ENCODE measurements at regions not wholly inside any gene's neighbourhood (a gene's known extent, or its start where the extent isn't known, plus 50 kb on each side); places are given as distances from the start of the nearest gene placed in this dataset.

DNA sequence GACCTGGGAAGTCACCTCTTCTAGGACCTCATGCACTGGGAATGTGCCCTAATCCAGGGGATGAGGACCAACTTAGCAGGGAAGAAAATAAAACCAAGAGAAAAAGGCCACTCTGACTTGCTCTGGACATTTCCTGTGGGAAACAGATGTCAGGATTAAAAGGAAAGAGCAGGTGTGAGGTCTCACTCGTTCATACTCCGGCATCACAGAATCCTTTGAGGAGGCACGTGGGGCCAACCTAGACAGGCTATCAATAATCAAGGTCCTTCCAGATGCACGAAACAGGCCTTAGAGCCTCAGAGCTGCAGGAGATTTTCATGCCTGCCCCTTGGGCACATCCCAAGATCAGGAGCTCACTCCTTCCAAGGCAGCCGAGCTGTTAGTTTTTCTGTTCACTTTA is 321.5 kb upstream of the CCL2 start:
- ATAC-seq, result no peak

DNA sequence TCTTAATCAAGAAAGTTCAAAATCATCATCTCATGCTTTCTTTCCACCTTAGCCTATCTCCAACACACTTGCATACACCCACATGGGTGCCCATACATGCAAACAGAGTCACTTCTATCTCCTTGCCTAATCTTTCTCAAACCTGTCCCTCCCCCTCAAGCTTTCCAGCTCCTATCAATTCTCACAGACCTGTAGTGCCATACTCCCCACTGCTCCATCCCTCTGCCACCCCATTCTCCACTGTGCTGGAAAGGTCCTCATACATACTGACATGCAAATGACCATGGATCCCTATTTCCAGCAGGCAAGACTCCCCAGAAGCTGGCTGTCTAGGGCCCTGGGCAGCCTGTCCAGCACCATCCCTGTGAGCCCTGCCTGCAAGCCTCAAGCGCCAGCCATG is 320.4 kb upstream of the CCL2 start:
- Histone ChIP-seq H3K36me3 (no peaks in the 10 kb centered on the region), H3K27ac (no peak overlapping the region), H3K27me3 (peaks cover 37% of the 10 kb centered on the region), H3K9me3 (no peaks in the 10 kb centered on the region), H3K4me1 (no peaks in the 10 kb centered on the region), H3K4me3 (no peak overlapping the region)
- WGBS, 2 donors (ENCODE audit: low coverage in 1 of 2), result 67 to 100% methylated on average over 1 of the region's 1 CpG
- no peak for ATAC-seq
- TF ChIP-seq, protein P1, sequence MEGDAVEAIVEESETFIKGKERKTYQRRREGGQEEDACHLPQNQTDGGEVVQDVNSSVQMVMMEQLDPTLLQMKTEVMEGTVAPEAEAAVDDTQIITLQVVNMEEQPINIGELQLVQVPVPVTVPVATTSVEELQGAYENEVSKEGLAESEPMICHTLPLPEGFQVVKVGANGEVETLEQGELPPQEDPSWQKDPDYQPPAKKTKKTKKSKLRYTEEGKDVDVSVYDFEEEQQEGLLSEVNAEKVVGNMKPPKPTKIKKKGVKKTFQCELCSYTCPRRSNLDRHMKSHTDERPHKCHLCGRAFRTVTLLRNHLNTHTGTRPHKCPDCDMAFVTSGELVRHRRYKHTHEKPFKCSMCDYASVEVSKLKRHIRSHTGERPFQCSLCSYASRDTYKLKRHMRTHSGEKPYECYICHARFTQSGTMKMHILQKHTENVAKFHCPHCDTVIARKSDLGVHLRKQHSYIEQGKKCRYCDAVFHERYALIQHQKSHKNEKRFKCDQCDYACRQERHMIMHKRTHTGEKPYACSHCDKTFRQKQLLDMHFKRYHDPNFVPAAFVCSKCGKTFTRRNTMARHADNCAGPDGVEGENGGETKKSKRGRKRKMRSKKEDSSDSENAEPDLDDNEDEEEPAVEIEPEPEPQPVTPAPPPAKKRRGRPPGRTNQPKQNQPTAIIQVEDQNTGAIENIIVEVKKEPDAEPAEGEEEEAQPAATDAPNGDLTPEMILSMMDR (IDR thresholded peaks at IDR 0.05), result no peak
- TF ChIP-seq EP300 (IDR thresholded peaks at IDR 0.05), result no peak
- no peak for TF ChIP-seq POLR2AphosphoS5 (IDR thresholded peaks at IDR 0.05)
- TF ChIP-seq POLR2A (IDR thresholded peaks at IDR 0.05), result no peak

More for the DNA sequence above, 321.5 kb upstream of the CCL2 start:
- Histone ChIP-seq H3K36me3 (no peaks in the 10 kb centered on the region), H3K4me1 (no peaks in the 10 kb centered on the region), H3K4me3 (no peak overlapping the region), H3K27me3 (peaks cover 47% of the 10 kb centered on the region), H3K9me3 (no peaks in the 10 kb centered on the region), H3K27ac (no peak overlapping the region)
- 9 to 10% methylated on average over 2 to 5 of the region's 5 CpGs for WGBS, 2 donors (ENCODE audit: low coverage in 1 of 2)
- TF ChIP-seq POLR2A (IDR thresholded peaks at IDR 0.05) (no peak), POLR2AphosphoS5 (IDR thresholded peaks at IDR 0.05) (no peak), EP300 (IDR thresholded peaks at IDR 0.05) (no peak)
- TF ChIP-seq, protein P1 (IDR thresholded peaks at IDR 0.05), result no peak

DNA sequence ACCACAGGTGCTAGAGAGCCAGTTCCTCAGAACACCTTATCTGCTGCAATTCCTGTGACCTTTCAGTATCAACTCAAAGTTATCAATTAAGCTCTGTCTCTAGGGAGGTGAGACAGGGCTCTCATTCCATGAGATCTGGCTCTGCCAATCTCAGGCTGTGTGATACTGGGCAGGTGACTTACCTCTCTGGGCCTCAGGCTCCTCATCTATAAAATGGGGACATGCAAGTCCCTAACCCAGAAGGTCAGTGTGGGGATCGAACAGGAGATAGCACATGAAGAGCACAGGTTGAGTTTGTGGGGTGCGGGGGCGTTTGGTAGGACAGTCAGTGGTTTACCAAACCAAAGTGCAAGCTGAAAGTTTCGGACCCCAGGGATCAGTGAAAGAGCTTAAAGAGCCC is 319.3 kb upstream of the CCL2 start:
- no peak for ATAC-seq
- Histone ChIP-seq H3K9me3 (no peaks in the 10 kb centered on the region), H3K4me1 (no peaks in the 10 kb centered on the region), H3K36me3 (no peaks in the 10 kb centered on the region), H3K27ac (no peak overlapping the region), H3K27me3 (peaks cover 30% of the 10 kb centered on the region), H3K4me3 (no peak overlapping the region)
- WGBS, 2 donors (ENCODE audit: low coverage in 1 of 2), result 85% methylated on average over 4 of the region's 4 CpGs; no CpG with 5 or more reads in 1 of the 2 donors
- TF ChIP-seq POLR2A (IDR thresholded peaks at IDR 0.05) (no peak), EP300 (IDR thresholded peaks at IDR 0.05) (no peak)
- TF ChIP-seq, protein P1 (IDR thresholded peaks at IDR 0.05), result no peak

DNA sequence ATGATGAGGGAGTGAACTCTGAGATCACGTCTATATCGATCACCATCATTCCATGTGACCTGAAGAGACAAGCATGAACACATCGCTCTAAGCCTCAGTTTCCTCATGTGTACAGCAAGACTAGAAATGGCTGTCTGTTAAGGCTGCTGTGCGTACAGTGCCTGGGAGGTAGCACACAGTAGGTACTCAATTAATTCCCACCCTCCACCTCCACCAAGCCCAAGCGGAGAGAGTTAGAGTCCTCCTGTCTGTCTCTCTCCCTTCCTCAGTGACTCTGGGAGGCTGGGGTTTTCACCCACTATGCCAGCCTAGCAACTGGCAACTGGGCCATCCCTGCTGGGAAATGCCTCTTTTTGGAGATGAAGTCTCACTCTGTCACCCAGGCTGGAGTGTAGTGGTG is 318.3 kb upstream of the CCL2 start:
- ATAC-seq, result no peak
- Histone ChIP-seq H3K27ac (no peak overlapping the region), H3K36me3 (no peaks in the 10 kb centered on the region), H3K27me3 (peaks cover 28% of the 10 kb centered on the region), H3K9me3 (no peaks in the 10 kb centered on the region), H3K4me3 (no peak overlapping the region), H3K4me1 (no peaks in the 10 kb centered on the region)
- 81 to 100% methylated on average over 1 to 3 of the region's 5 CpGs for WGBS, 2 donors (ENCODE audit: low coverage in 1 of 2)
- TF ChIP-seq POLR2AphosphoS5 (IDR thresholded peaks at IDR 0.05) (no peak), EP300 (IDR thresholded peaks at IDR 0.05) (no peak), POLR2A (IDR thresholded peaks at IDR 0.05) (no peak)
- TF ChIP-seq, protein P1 (IDR thresholded peaks at IDR 0.05), result no peak

DNA sequence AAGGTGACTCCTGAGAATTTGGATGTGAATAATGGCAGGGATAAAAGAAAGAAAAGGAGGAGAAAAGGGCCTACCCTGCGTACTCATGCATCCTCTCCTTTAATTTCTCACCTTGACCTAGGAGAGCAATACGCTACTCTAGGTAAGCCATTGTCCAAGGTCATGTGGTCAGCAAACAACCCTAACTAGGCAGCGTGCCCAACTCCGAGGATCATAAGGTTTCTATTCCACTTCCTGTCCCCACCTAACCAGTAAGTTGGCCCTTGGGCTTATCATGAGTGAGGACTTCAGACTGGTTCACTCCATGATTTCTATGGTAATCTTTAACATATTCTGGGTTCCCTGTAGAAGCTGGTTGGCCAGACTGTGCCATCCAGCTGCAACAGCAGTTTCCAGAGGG is 315.1 kb upstream of the CCL2 start:
- Histone ChIP-seq H3K27ac (no peak overlapping the region), H3K4me1 (no peaks in the 10 kb centered on the region), H3K36me3 (no peaks in the 10 kb centered on the region), H3K9me3 (no peaks in the 10 kb centered on the region), H3K4me3 (no peak overlapping the region), H3K27me3 (peaks cover 20% of the 10 kb centered on the region)
- no peak for ATAC-seq
- WGBS, 2 donors (ENCODE audit: low coverage in 1 of 2), result 76 to 93% methylated on average over 3 of the region's 4 CpGs
- TF ChIP-seq EP300 (IDR thresholded peaks at IDR 0.05), result no peak
- TF ChIP-seq, protein P1 (IDR thresholded peaks at IDR 0.05), result no peak
- no peak for TF ChIP-seq POLR2A (IDR thresholded peaks at IDR 0.05)
- TF ChIP-seq POLR2AphosphoS5 (IDR thresholded peaks at IDR 0.05), result no peak

All from gastroesophageal sphincter (tissue), 4 donors.